GM12878 (cell line): ENCODE measurements at regions not wholly inside any gene's neighbourhood (a gene's known extent, or its start where the extent isn't known, plus 50 kb on each side); places are given as distances from the start of the nearest gene placed in this dataset.

Source experiments
- ATAC-seq: fragments of 200-7000 bp; cut with Tn5 transposase; 3 replicates; pipeline ENCODE4 v1.9.1; 2020; ENCODE audit warnings: mild to moderate bottlenecking, moderate library complexity
- BruUV-seq: library from RNA; stranded (reverse); fragments of 400-500 nt; replicated peaks from 2 replicates; lab custom pipeline; 2021; lab: Mats Ljungman, UMichigan
- CTCF ChIA-PET: fragments of 300-600 bp; sonication (Branson Sonifier 250); formaldehyde crosslinking; extraction: SDS; loops from one replicate; lab custom pipeline; 2021; ENCODE audit warnings: inconsistent platforms; lab: Yijun Ruan, JAX
- POLR2A ChIA-PET: fragments of 350-600 bp; formaldehyde crosslinking; extraction: SDS; loops from one replicate; lab custom pipeline; 2021; ENCODE audit warnings: inconsistent platforms; lab: Charles Lee
- RAD21 ChIA-PET: fragments of 300-600 bp; sonication (Branson Sonifier 250); formaldehyde crosslinking; loops from one replicate; lab custom pipeline; 2023; ENCODE audit warnings: antibody characterized with exemption; ENCODE audit not compliant: unreplicated experiment; lab: Charles Lee
- SMC1A ChIA-PET: fragments of 300-600 bp; sonication (Branson Sonifier 250); formaldehyde crosslinking; loops from one replicate; lab custom pipeline; 2023; ENCODE audit not compliant: unreplicated experiment, uncharacterized antibody; lab: Charles Lee
- DNase-seq: peaks from one replicate; pipeline ENCODE4 v3.0.0-alpha.2; 2011; ENCODE audit warnings: low read depth, low spot score
- FAIRE-seq: peaks from 3 replicates; lab custom pipeline; 2011; peaks lifted over from hg19 to GRCh38; lab: Jason Lieb, UNC
- H2AFZ ChIP-seq: 2 replicates; pipeline ENCODE4 v1.6.0; 2011; ENCODE audit warnings: low read depth, low read length, control low read depth; ENCODE audit not compliant: control insufficient read depth
- H3K27ac ChIP-seq: 2 replicates; pipeline ENCODE4 v1.5.1; 2011; ENCODE audit warnings: control low read depth; ENCODE audit not compliant: control insufficient read depth, insufficient read depth
- H3K27me3 ChIP-seq, 2 experiments: replicated peaks in 1 of 2; 2 replicates each; pipeline versions ENCODE4 v1.6.0 to v1.6.1; 2011; ENCODE audit warnings: low read length in 1 of 2; ENCODE audit not compliant: control insufficient read depth in 2 of 2, insufficient read depth in 2 of 2
- H3K36me3 ChIP-seq, 2 experiments: 2 replicates each; pipeline ENCODE4 v1.5.1; 2011; ENCODE audit warnings: low read length in 1 of 2; ENCODE audit not compliant: control insufficient read depth in 2 of 2, insufficient read depth in 2 of 2
- H3K4me1 ChIP-seq: 2 replicates; pipeline ENCODE4 v1.6.1; 2011; ENCODE audit warnings: mild to moderate bottlenecking, low read length, moderate library complexity, mixed read lengths; ENCODE audit not compliant: control insufficient read depth, insufficient read depth
- H3K4me2 ChIP-seq: 2 replicates; pipeline ENCODE4 v1.6.0; 2011; ENCODE audit warnings: control low read depth; ENCODE audit not compliant: control insufficient read depth, insufficient read depth
- H3K4me3 ChIP-seq: fragments of 200-600 bp; sonication (generic); 2 replicates; pipeline ENCODE4 v1.5.1; 2016
- H3K79me2 ChIP-seq: 2 replicates; pipeline ENCODE4 v1.6.0; 2011; ENCODE audit warnings: low read length; ENCODE audit not compliant: control insufficient read depth, insufficient read depth
- H3K9ac ChIP-seq: 2 replicates; pipeline ENCODE4 v1.8.0; 2011; ENCODE audit warnings: low read length, control low read depth, mixed read lengths; ENCODE audit not compliant: control insufficient read depth, insufficient read depth
- H3K9me3 ChIP-seq: replicated peaks from 3 replicates; pipeline ENCODE4 v1.5.1; 2011; ENCODE audit warnings: mild to moderate bottlenecking, low read length; ENCODE audit not compliant: control insufficient read depth, insufficient read depth
- H4K20me1 ChIP-seq: 2 replicates; pipeline ENCODE4 v1.6.0; 2011; ENCODE audit not compliant: control insufficient read depth, insufficient read depth
- BCL3 ChIP-seq: IDR thresholded peaks from 2 replicates; pipeline ENCODE4 v1.6.1; 2011; ENCODE audit warnings: borderline replicate concordance, low read depth, mild to moderate bottlenecking, moderate library complexity, low read length; ENCODE audit not compliant: insufficient read depth, poor library complexity, severe bottlenecking
- EP300 ChIP-seq, 2 experiments: fragments of 150-350 bp in 1 of 2; IDR thresholded peaks; 2 replicates each; pipeline ENCODE4 v1.6.1; 2011 to 2012; ENCODE audit warnings: low read depth in 2 of 2, low read length in 2 of 2, borderline replicate concordance in 1 of 2, improper control_type of control experiment in 1 of 2, inconsistent platforms in 1 of 2; ENCODE audit not compliant: control insufficient read depth in 1 of 2
- IKZF2 ChIP-seq, 2 experiments: fragments of 450-650 bp; IDR thresholded peaks; 2 replicates each; pipeline ENCODE4 v1.6.1; 2017; ENCODE audit warnings: mild to moderate bottlenecking in 2 of 2, moderate library complexity in 2 of 2
- IRF3 ChIP-seq: fragments of 450-650 bp; IDR thresholded peaks from 2 replicates; pipeline ENCODE4 v1.6.1; 2014; ENCODE audit warnings: mild to moderate bottlenecking
- NKRF ChIP-seq: fragments of 450-650 bp; conservative IDR thresholded peaks from 2 replicates; pipeline ENCODE4 v1.6.1; 2017; ENCODE audit warnings: mild to moderate bottlenecking, moderate library complexity
- NR2C2 ChIP-seq: IDR thresholded peaks from 2 replicates; pipeline ENCODE4 v1.6.1; 2011; ENCODE audit warnings: borderline replicate concordance, low read depth; ENCODE audit not compliant: control insufficient read depth, insufficient read length
- RCOR1 ChIP-seq: conservative IDR thresholded peaks from 2 replicates; pipeline ENCODE4 v1.6.1; 2012; ENCODE audit warnings: low read depth, low read length, improper control_type of control experiment
- SREBF1 ChIP-seq: IDR thresholded peaks from 2 replicates; pipeline ENCODE4 v1.6.1; 2012; ENCODE audit warnings: mild to moderate bottlenecking, low read length
- WGBS: methylation state at CpG from one replicate; pipeline ENCODE4 v1.1.6; 2016; ENCODE audit warnings: low lambda C conversion rate; ENCODE audit not compliant: insufficient replicate concordance, insufficient coverage; ENCODE audit errors: missing lambda C conversion rate; 5-methylcytosine and 5-hydroxymethylcytosine counted together
- in situ Hi-C: fragments of 300-500 bp; cut with MboI; formaldehyde crosslinking; loops from 9 replicates; pipeline ENCODE4 v1.14.3; 2018; ENCODE audit warnings: mixed read lengths
- intact Hi-C: fragments of 100-400 bp; cut with micrococcal nuclease; formaldehyde crosslinking; loops from one replicate; pipeline ENCODE4 v1.14.2; 2022; ENCODE audit not compliant: unreplicated experiment

DNA sequence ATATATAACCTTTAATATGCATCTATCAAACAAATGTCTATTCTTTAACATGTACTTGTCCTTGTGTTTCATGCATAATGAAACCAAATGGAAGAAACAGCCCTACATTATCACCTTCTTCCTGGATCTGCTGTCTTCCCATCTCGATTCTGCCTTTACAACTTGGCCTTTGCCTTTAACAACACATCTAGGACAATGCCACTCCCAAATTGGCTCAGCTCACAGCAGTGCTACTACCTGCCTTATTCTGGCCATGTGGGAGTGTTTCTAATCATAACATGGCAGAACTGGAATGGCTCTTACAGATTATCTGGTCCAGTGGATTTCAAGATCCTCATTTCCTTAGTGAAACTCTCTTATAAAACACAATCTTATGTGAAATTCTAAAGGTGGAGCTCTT is 176.5 kb downstream of the CARTPT start (continued):
- TF ChIP-seq NR2C2: no peak

DNA sequence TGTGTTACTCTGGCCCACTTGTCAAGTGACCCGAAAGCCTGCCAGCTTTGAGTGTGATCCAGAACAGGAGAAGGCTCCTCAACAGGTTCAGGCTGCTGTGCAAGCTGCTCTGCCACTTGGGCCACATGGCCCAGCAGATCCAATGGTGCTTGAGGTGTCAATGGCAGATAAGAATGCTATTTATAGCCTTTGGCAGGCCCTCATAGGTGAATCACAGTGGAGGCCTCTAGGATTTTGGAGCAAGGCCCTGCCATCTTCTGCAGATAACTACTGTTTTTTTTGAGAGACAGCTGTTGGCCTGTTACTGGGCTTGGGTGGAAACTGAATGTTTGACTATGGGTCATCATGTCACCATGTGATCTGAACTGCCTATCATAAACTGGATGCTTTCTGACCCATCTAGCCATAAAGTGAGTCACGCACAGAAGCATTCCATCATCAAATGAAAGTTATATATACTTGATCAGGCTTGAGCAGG is 180.8 kb downstream of the CARTPT start:
- H3K9me3 ChIP-seq: no peaks in the 10 kb centered on the region
- H3K27me3 ChIP-seq: no peaks in the 10 kb centered on the region
- ChIA-PET SMC1A (no interaction called here), POLR2A (no interaction called here), CTCF (no interaction called here), RAD21 (no interaction called here)
- TF ChIP-seq EP300 (IDR thresholded peaks at IDR 0.05; ENCODE audit: borderline replicate concordance in 1 of 2, control insufficient read depth in 1 of 2, low read depth in 2 of 2, low read length in 2 of 2) (no peak), RCOR1 (no peak), BCL3 (no peak), SREBF1 (no peak), IKZF2 (IDR thresholded peaks at IDR 0.05) (no peak), IRF3 (no peak), NKRF (no peak)
- no peak overlapping the region for H3K4me3 ChIP-seq
- no TSS peak for BruUV-seq
- no peaks in the 10 kb centered on the region for H4K20me1 ChIP-seq
- H3K9ac ChIP-seq: no peak overlapping the region
- in situ Hi-C loops (no loop called here), intact Hi-C loops (no loop called here)
- DNase-seq (no peak), FAIRE-seq (no peak), ATAC-seq (no peak)
- 40% methylated on average over 2 of the region's 2 CpGs for WGBS
- no peak overlapping the region for H2AFZ ChIP-seq
- H3K36me3 ChIP-seq: no peaks in the 10 kb centered on the region
- no peaks in the 10 kb centered on the region for H3K79me2 ChIP-seq
- H3K4me1 ChIP-seq: no peaks in the 10 kb centered on the region
- no peak overlapping the region for H3K27ac ChIP-seq
- no peak overlapping the region for H3K4me2 ChIP-seq
